Right cardiac atrium (tissue), 5 donors: ENCODE measurements at regions not wholly inside any gene's neighbourhood (a gene's known extent, or its start where the extent isn't known, plus 50 kb on each side); places are given as distances from the start of the nearest gene placed in this dataset.

Experiments
- ATAC-seq, 2 donors: fragments of 200-7000 bp; cut with Tn5 transposase; one replicate each; pipeline versions ENCODE4 v1.8.0 to v1.9.1; 2020; ENCODE audit warnings: moderate library complexity in 2 of 2, mild to moderate bottlenecking in 1 of 2
- DNase-seq, 3 donors: peaks; one replicate each; pipeline ENCODE4 v3.0.0-alpha.2; 2020
- H3K27ac ChIP-seq: one replicate; pipeline ENCODE4 v1.5.1; 2013; ENCODE audit warnings: mild to moderate bottlenecking, low read length, control low read depth, moderate library complexity
- H3K27me3 ChIP-seq: one replicate; pipeline ENCODE4 v1.6.1; 2013; ENCODE audit not compliant: control insufficient read depth, insufficient read depth
- H3K4me1 ChIP-seq: one replicate; pipeline ENCODE4 v1.6.1; 2013; ENCODE audit warnings: low read length; ENCODE audit not compliant: control insufficient read depth, insufficient read depth
- H3K4me3 ChIP-seq: one replicate; pipeline ENCODE4 v1.5.1; 2013; ENCODE audit warnings: low read length, control low read depth
- H3K9me3 ChIP-seq: one replicate; pipeline ENCODE4 v1.6.1; 2013; ENCODE audit warnings: low read length; ENCODE audit not compliant: control insufficient read depth
- WGBS: extraction: QIAGEN DNeasy Blood & Tissue Kit; methylation state at CpG from one replicate; pipeline ENCODE4 v1.1.7; 2013; 5-methylcytosine and 5-hydroxymethylcytosine counted together
- intact Hi-C, 4 donors: fragments of 100-400 bp; cut with DNase I; formaldehyde crosslinking; loops; one replicate each; pipeline versions ENCODE4 v1.11.0 to v1.14.0; 2022 to 2023
- donor health status: healthy with polysubstance abuse.
- donor health status: DM: no; HTN: yes; CAD: no.
- donor health status: DM: no; HTN: no; CAD: no.
- donor health status: DM: no; HTN: yes; CAD: no; lungs with severe emphysema.
- donor health status: DM: yes; HTN: yes; CAD: no.

DNA sequence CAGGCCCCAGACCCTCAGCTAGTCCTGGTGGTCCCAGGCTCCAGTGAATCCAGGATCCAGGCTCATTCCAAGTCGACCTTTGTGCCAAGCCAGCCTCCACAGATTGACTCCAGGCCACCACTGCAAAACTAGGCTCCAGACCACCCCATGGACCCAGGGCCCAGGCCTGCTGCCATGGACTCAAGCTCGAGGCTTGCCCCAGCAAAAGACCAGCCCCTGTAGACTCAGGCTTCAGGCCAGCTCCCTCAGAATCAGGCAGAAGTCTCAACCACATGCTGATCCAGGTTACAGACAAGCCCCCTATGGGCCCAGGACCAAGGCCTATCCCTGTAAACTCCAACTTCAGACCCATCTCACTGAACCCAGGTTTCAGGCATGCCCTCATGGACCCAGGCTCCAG, 692.4 kb downstream of the PCDH19 start:
- intact Hi-C loops: no loop called here
- H3K4me1 ChIP-seq: no peaks in the 10 kb centered on the region
- H3K27ac ChIP-seq: no peak overlapping the region
- H3K4me3 ChIP-seq: no peak overlapping the region
- H3K27me3 ChIP-seq: no peaks in the 10 kb centered on the region
- DNase-seq (peak in 1 of 3 donors; percentile 23), ATAC-seq (no peak)
- WGBS: 34% methylated on average over 2 of the region's 2 CpGs
- H3K9me3 ChIP-seq: no peaks in the 10 kb centered on the region

- no peak overlapping the region for H3K27ac ChIP-seq
- WGBS: 63% methylated on average over 4 of the region's 4 CpGs
- intact Hi-C loops: no loop called here
- DNase-seq (no peak), ATAC-seq (no peak)
- no peak overlapping the region for H3K4me3 ChIP-seq
- no peaks in the 10 kb centered on the region for H3K4me1 ChIP-seq
- H3K9me3 ChIP-seq: no peaks in the 10 kb centered on the region
- no peaks in the 10 kb centered on the region for H3K27me3 ChIP-seq
These were observed 704.4 kb downstream of the PCDH19 start for GRCh38 chrX:99705701-99706100.

DNA sequence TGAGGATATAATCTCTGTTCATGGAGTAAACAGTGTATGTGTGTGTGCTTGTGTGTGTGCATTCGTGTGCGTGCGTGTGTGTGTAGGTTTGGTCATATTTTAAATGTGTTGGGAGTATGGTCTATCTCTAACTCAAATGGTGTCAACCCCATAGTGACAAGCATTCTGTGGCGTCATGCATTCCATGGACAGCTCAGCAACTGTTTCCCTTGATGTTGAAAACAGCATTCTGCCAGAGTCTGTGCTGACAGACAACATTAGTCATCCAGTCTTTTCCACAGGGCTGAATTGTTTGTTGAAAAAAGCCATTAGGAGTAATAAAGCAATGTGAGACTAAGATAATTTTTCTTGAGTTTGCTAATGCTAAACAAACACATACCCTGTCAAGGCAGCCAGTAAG, 706.6 kb downstream of the PCDH19 start:
- ATAC-seq (no peak), DNase-seq (no peak)
- Histone ChIP-seq H3K4me1 (no peaks in the 10 kb centered on the region), H3K9me3 (no peaks in the 10 kb centered on the region), H3K27me3 (no peaks in the 10 kb centered on the region), H3K27ac (no peak overlapping the region), H3K4me3 (no peak overlapping the region)
- 58% methylated on average over 4 of the region's 4 CpGs for WGBS
- intact Hi-C loops: no loop called here

- ATAC-seq (no peak), DNase-seq (no peak)
- 68% methylated on average over 2 of the region's 2 CpGs for WGBS
- Histone ChIP-seq H3K4me1 (no peaks in the 10 kb centered on the region), H3K27ac (no peak overlapping the region), H3K9me3 (no peaks in the 10 kb centered on the region), H3K27me3 (no peaks in the 10 kb centered on the region), H3K4me3 (no peak overlapping the region)
- intact Hi-C loops: no loop called here
These were observed 711.6 kb downstream of the PCDH19 start for GRCh38 chrX:99698451-99698850.

GRCh38 chrX:99663136-99663535, 746.9 kb downstream of the PCDH19 start:
- Histone ChIP-seq H3K27ac (no peak overlapping the region), H3K4me1 (no peaks in the 10 kb centered on the region), H3K9me3 (no peaks in the 10 kb centered on the region), H3K4me3 (no peak overlapping the region), H3K27me3 (no peaks in the 10 kb centered on the region)
- intact Hi-C loops: no loop called here
- no peak for ATAC-seq
- DNase-seq: no peak
- WGBS: 52% methylated on average over 4 of the region's 4 CpGs

GRCh38 chrX:99654188-99654587, 755.9 kb downstream of the PCDH19 start:
- Histone ChIP-seq H3K9me3 (no peaks in the 10 kb centered on the region), H3K4me3 (no peak overlapping the region), H3K4me1 (no peaks in the 10 kb centered on the region), H3K27ac (no peak overlapping the region), H3K27me3 (no peaks in the 10 kb centered on the region)
- ATAC-seq (no peak), DNase-seq (no peak)
- intact Hi-C loops: no loop called here
- WGBS: 73% methylated on average over 1 of the region's 1 CpG

- no peak for DNase-seq
These were observed 756.7 kb downstream of the PCDH19 start for GRCh38 chrX:99653352-99653751.

GRCh38 chrX:99613041-99613440, 797.0 kb downstream of the PCDH19 start:
- DNase-seq (no peak), ATAC-seq (no peak)
- intact Hi-C loops: no loop called here
- Histone ChIP-seq H3K4me1 (no peaks in the 10 kb centered on the region), H3K4me3 (no peak overlapping the region), H3K9me3 (no peaks in the 10 kb centered on the region), H3K27ac (no peak overlapping the region), H3K27me3 (no peaks in the 10 kb centered on the region)

More at GRCh38 chrX:99653352-99653751, 756.7 kb downstream of the PCDH19 start:
- Histone ChIP-seq H3K4me1 (no peaks in the 10 kb centered on the region), H3K4me3 (no peak overlapping the region), H3K9me3 (no peaks in the 10 kb centered on the region), H3K27ac (no peak overlapping the region), H3K27me3 (no peaks in the 10 kb centered on the region)
- ATAC-seq: no peak
- intact Hi-C loops: no loop called here
- WGBS: 81% methylated on average over 1 of the region's 1 CpG

DNA sequence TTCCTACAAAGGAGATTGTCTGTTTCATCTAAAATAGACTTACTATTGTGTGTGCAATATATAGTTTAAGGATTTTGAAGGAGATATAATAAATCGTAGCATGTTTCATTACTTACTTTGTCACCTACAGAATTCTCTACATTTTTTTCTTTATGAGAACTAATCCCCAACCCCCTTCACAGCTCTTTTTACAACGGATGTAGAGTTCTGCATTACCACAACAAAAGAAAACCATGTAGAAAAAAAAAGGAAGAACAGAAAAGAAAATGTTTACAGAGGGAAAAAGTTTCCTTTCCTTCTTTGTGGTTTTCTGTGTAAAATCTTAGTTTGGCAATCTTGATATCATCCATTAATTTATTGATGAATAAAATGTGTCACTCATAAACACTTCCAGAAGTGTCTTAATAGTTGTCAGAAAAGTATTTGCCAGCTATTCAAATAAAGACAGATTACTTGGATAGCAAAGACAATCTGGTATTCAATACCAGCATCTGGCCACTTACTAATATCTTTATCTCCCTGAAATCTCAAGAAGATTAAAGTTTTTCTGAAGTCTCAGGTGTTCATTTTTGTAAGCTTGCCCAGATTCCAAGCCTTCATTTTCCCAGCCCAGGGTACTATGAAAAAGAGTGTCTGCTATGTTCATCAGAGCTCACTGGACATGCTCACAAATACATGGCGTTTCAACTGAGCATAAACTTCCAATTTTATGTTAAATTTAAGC, 806.8 kb downstream of the PCDH19 start:
- DNase-seq: no peak
- Histone ChIP-seq H3K27me3 (no peaks in the 10 kb centered on the region), H3K4me1 (no peaks in the 10 kb centered on the region), H3K27ac (no peak overlapping the region), H3K4me3 (no peak overlapping the region), H3K9me3 (no peaks in the 10 kb centered on the region)
- ATAC-seq: no peak
- intact Hi-C loops: no loop called here
- WGBS: 39% methylated on average over 3 of the region's 3 CpGs

DNA sequence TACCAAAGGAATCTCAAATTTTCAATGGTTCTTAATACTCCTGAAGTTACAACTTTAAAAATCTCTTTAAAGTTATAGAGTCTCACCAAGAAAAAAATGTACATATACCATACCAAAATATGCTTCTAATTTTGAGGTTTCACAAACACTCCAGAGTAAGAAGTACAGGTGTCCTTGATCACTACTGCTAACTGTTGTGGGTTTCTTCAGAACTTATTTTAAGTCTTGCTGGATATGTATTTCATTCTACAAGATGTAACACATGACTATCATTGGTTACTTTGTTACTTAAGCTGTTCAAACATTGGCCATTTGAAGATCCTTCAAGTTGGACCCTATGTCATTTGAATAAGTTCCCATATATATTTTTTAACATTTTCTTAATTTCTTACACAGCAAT, 808.0 kb downstream of the PCDH19 start:
- Histone ChIP-seq H3K27ac (no peak overlapping the region), H3K4me3 (no peak overlapping the region), H3K9me3 (no peaks in the 10 kb centered on the region), H3K27me3 (no peaks in the 10 kb centered on the region), H3K4me1 (no peaks in the 10 kb centered on the region)
- intact Hi-C loops: no loop called here
- DNase-seq: no peak
- ATAC-seq: no peak

- ATAC-seq (no peak), DNase-seq (no peak)
- H3K27ac ChIP-seq: no peak overlapping the region
- intact Hi-C loops: no loop called here
- no peaks in the 10 kb centered on the region for H3K9me3 ChIP-seq
- H3K4me1 ChIP-seq: no peaks in the 10 kb centered on the region
- WGBS: 59% methylated on average over 3 of the region's 3 CpGs
- H3K4me3 ChIP-seq: no peak overlapping the region
- H3K27me3 ChIP-seq: no peaks in the 10 kb centered on the region
These were observed 821.1 kb downstream of the PCDH19 start for GRCh38 chrX:99588936-99589335.

GRCh38 chrX:99572711-99573110, 837.4 kb downstream of the PCDH19 start:
- Histone ChIP-seq H3K4me3 (no peak overlapping the region), H3K27me3 (no peaks in the 10 kb centered on the region), H3K27ac (no peak overlapping the region), H3K4me1 (no peaks in the 10 kb centered on the region), H3K9me3 (no peaks in the 10 kb centered on the region)
- ATAC-seq (no peak), DNase-seq (no peak)
- intact Hi-C loops: no loop called here
